H9 (cell line): ENCODE measurements at regions not wholly inside any gene's neighbourhood (a gene's known extent, or its start where the extent isn't known, plus 50 kb on each side); places are given as distances from the start of the nearest gene placed in this dataset.

Experiments used
- DNase-seq: peaks from one replicate; pipeline ENCODE4 v3.0.0-alpha.2; 2017
- H2AFZ ChIP-seq: one replicate; pipeline ENCODE4 v1.6.1; 2013; ENCODE audit warnings: mild to moderate bottlenecking, low read length, control low read depth, moderate library complexity
- H2AK5ac ChIP-seq: 2 replicates; pipeline ENCODE4 v1.6.1; 2013; ENCODE audit warnings: low read length, control low read depth, mixed read lengths; ENCODE audit not compliant: insufficient read length
- H2BK120ac ChIP-seq: one replicate; pipeline ENCODE4 v1.6.1; 2013; ENCODE audit warnings: low read depth, mild to moderate bottlenecking, low read length, control low read depth, inconsistent platforms; ENCODE audit not compliant: poor library complexity, severe bottlenecking
- H2BK12ac ChIP-seq: 2 replicates; pipeline ENCODE4 v1.6.1; 2013; ENCODE audit warnings: low read length, control low read depth, mixed read lengths, low read depth; ENCODE audit not compliant: insufficient read length
- H2BK15ac ChIP-seq: 2 replicates; pipeline ENCODE4 v1.6.1; 2013; ENCODE audit warnings: low read depth, low read length, control low read depth
- H2BK20ac ChIP-seq: one replicate; pipeline ENCODE4 v1.6.1; 2013; ENCODE audit warnings: low read depth, mild to moderate bottlenecking, low read length, control low read depth, inconsistent platforms; ENCODE audit not compliant: poor library complexity, severe bottlenecking
- H2BK5ac ChIP-seq: 2 replicates; pipeline ENCODE4 v1.6.1; 2013; ENCODE audit warnings: low read length, control low read depth, mixed read lengths; ENCODE audit not compliant: insufficient read length
- H3K14ac ChIP-seq: 2 replicates; pipeline ENCODE4 v1.6.1; 2013; ENCODE audit warnings: low read length, control low read depth; ENCODE audit not compliant: insufficient read depth
- H3K18ac ChIP-seq: 2 replicates; pipeline ENCODE4 v1.6.1; 2013; ENCODE audit warnings: low read depth, mild to moderate bottlenecking, mixed read lengths, low read length, control low read depth; ENCODE audit not compliant: insufficient read length
- H3K23ac ChIP-seq: 2 replicates; pipeline ENCODE4 v1.6.1; 2013; ENCODE audit warnings: low read length, control low read depth, mixed read lengths, low read depth; ENCODE audit not compliant: insufficient read length
- H3K23me2 ChIP-seq: 2 replicates; pipeline ENCODE4 v1.6.1; 2013; ENCODE audit warnings: low read depth, mild to moderate bottlenecking, mixed read lengths, low read length, control low read depth; ENCODE audit not compliant: insufficient read length, poor library complexity, severe bottlenecking
- H3K27ac ChIP-seq: 2 replicates; pipeline ENCODE4 v1.5.1; 2013; ENCODE audit warnings: low read length, control low read depth, mixed read lengths, low read depth; ENCODE audit not compliant: insufficient read length
- H3K27me3 ChIP-seq: 2 replicates; pipeline ENCODE4 v1.6.1; 2013; ENCODE audit warnings: low read length, control low read depth, inconsistent platforms; ENCODE audit not compliant: insufficient read depth
- H3K4ac ChIP-seq: 2 replicates; pipeline ENCODE4 v1.6.1; 2013; ENCODE audit warnings: low read depth, mild to moderate bottlenecking, control low read depth, inconsistent platforms, low read length, moderate library complexity
- H3K4me1 ChIP-seq: 2 replicates; pipeline ENCODE4 v1.6.1; 2013; ENCODE audit warnings: low read length, control low read depth, inconsistent platforms; ENCODE audit not compliant: insufficient read depth
- H3K4me2 ChIP-seq: 2 replicates; pipeline ENCODE4 v1.6.1; 2013; ENCODE audit warnings: low read length, control low read depth, mixed read lengths; ENCODE audit not compliant: insufficient read length, insufficient read depth
- H3K56ac ChIP-seq: 2 replicates; pipeline ENCODE4 v1.6.1; 2013; ENCODE audit warnings: low read depth, mild to moderate bottlenecking, mixed read lengths, low read length, control low read depth; ENCODE audit not compliant: insufficient read length
- H3K79me1 ChIP-seq: 2 replicates; pipeline ENCODE4 v1.6.1; 2013; ENCODE audit warnings: low read depth, mild to moderate bottlenecking, moderate library complexity, low read length, control low read depth, inconsistent platforms; ENCODE audit not compliant: insufficient read depth, poor library complexity, severe bottlenecking
- H3K79me2 ChIP-seq: 2 replicates; pipeline ENCODE4 v1.6.1; 2013; ENCODE audit warnings: low read length, control low read depth, inconsistent platforms; ENCODE audit not compliant: insufficient read depth
- H3K9ac ChIP-seq: 2 replicates; pipeline ENCODE4 v1.6.1; 2013; ENCODE audit warnings: low read length, control low read depth, mixed read lengths; ENCODE audit not compliant: insufficient read length; ENCODE audit errors: extremely low read depth
- H3K9me3 ChIP-seq: one replicate; pipeline ENCODE4 v1.6.1; 2013; ENCODE audit warnings: low read depth, low read length, inconsistent platforms; ENCODE audit not compliant: control insufficient read depth
- H3T11ph ChIP-seq: one replicate; pipeline ENCODE4 v1.6.1; 2013; ENCODE audit warnings: mild to moderate bottlenecking, low read length, control low read depth, inconsistent platforms
- H4K20me1 ChIP-seq: one replicate; pipeline ENCODE4 v1.6.1; 2013; ENCODE audit not compliant: control insufficient read depth, insufficient read length, insufficient read depth
- H4K5ac ChIP-seq: 2 replicates; pipeline ENCODE4 v1.6.1; 2013; ENCODE audit warnings: low read depth, mild to moderate bottlenecking, mixed read lengths, low read length, control low read depth; ENCODE audit not compliant: insufficient read length
- H4K8ac ChIP-seq: replicated peaks from 2 replicates; pipeline ENCODE4 v1.6.1; 2013; ENCODE audit warnings: low read length, control low read depth, mixed read lengths, low read depth; ENCODE audit not compliant: insufficient read length
- H4K91ac ChIP-seq: 2 replicates; pipeline ENCODE4 v1.6.1; 2013; ENCODE audit warnings: low read depth, mild to moderate bottlenecking, moderate library complexity, mixed read lengths, low read length, control low read depth; ENCODE audit not compliant: insufficient read length
- H3K27ac Mint-ChIP-seq, 3 experiments: 2 replicates in 2 of 3; 3 replicates in 1 of 3; pipeline ENCODE4 v1.8.0; 2020 to 2021; ENCODE audit warnings: mixed read lengths in 3 of 3, mild to moderate bottlenecking in 1 of 3, moderate library complexity in 1 of 3
- H3K27me3 Mint-ChIP-seq: 2 replicates; pipeline ENCODE4 v1.8.0; 2021; ENCODE audit warnings: low read depth, mild to moderate bottlenecking, moderate library complexity, mixed read lengths
- H3K36me3 Mint-ChIP-seq, 3 experiments: 2 replicates in 2 of 3; 3 replicates in 1 of 3; pipeline ENCODE4 v1.8.0; 2020 to 2021; ENCODE audit warnings: low read depth in 3 of 3, mixed read lengths in 3 of 3; ENCODE audit not compliant: insufficient read depth in 1 of 3
- H3K4me1 Mint-ChIP-seq, 2 experiments: 2 replicates each; pipeline ENCODE4 v1.8.0; 2020; ENCODE audit warnings: mixed read lengths in 2 of 2
- H3K4me3 Mint-ChIP-seq, 2 experiments: 2 replicates in 1 of 2; 3 replicates in 1 of 2; pipeline ENCODE4 v1.8.0; 2020 to 2021; ENCODE audit warnings: mild to moderate bottlenecking in 2 of 2, mixed read lengths in 2 of 2, moderate library complexity in 1 of 2
- H3K9me3 Mint-ChIP-seq, 2 experiments: 2 replicates in 1 of 2; 3 replicates in 1 of 2; pipeline ENCODE4 v1.8.0; 2020; ENCODE audit warnings: mild to moderate bottlenecking in 2 of 2, mixed read lengths in 2 of 2, moderate library complexity in 1 of 2
- CTCF ChIP-seq: fragments of 200-600 bp; sonication (generic); conservative IDR thresholded peaks from 3 replicates; pipeline ENCODE4 v1.8.0; 2021; ENCODE audit warnings: antibody characterized with exemption, mild to moderate bottlenecking
- WGBS: extraction: QIAGEN DNeasy Blood & Tissue Kit; methylation state at CpG from one replicate; pipeline ENCODE4 v1.1.7; 2013; ENCODE audit warnings: missing lambda C conversion rate, low lambda C conversion rate, mixed read lengths; ENCODE audit not compliant: insufficient read length; ENCODE audit errors: extremely low coverage; 5-methylcytosine and 5-hydroxymethylcytosine counted together

- H2BK20ac ChIP-seq = no peak overlapping the region
- H3K23me2 ChIP-seq = no peaks in the 10 kb centered on the region
- H3K18ac ChIP-seq = no peak overlapping the region
- TF ChIP-seq CTCF = no peak
- H2AFZ ChIP-seq = no peak overlapping the region
- H3K27me3 ChIP-seq = no peaks in the 10 kb centered on the region
- H3K4me2 ChIP-seq = no peak overlapping the region
- no peak overlapping the region for H3K23ac ChIP-seq
- H2BK120ac ChIP-seq = no peak overlapping the region
- WGBS = no CpG with 5 or more reads among the region's 10 CpGs
- no peak overlapping the region for H3K9ac ChIP-seq
- no peak overlapping the region for H4K91ac ChIP-seq
- H2BK12ac ChIP-seq = no peak overlapping the region
- H3K27ac ChIP-seq = no peak overlapping the region
- DNase-seq = no peak
- no peak overlapping the region for H3K56ac ChIP-seq
- Mint-ChIP-seq H3K9me3 (peaks cover 0 to 2% of the 10 kb centered on the region in 2 experiments; a peak in 2 of 5 replicates), H3K4me3 (no peak overlapping the region), H3K27me3 (peaks cover 8% of the 10 kb centered on the region; the same call in 1 of the 2 replicates), H3K27ac (no peak overlapping the region), H3K36me3 (no peaks in the 10 kb centered on the region; a peak in 1 of 7 replicates), H3K4me1 (peaks cover 2 to 3% of the 10 kb centered on the region in 2 experiments; a peak in 1 of 4 replicates)
- no peak overlapping the region for H3K4ac ChIP-seq
- H2BK15ac ChIP-seq = no peak overlapping the region
- no peak overlapping the region; the same call in 1 of the 2 replicates for H3K14ac ChIP-seq
- H4K8ac ChIP-seq = no peak overlapping the region
- H3T11ph ChIP-seq = no peak overlapping the region
- H3K9me3 ChIP-seq = no peaks in the 10 kb centered on the region
- H3K79me2 ChIP-seq = no peaks in the 10 kb centered on the region
- H3K4me1 ChIP-seq = no peaks in the 10 kb centered on the region
- no peak overlapping the region for H2BK5ac ChIP-seq
- no peak overlapping the region for H2AK5ac ChIP-seq
- H3K79me1 ChIP-seq = no peaks in the 10 kb centered on the region
- H4K5ac ChIP-seq = no peak overlapping the region
- H4K20me1 ChIP-seq = no peaks in the 10 kb centered on the region
These were observed 52.5 kb upstream of the SALL3 start for GRCh38 chr18:78927156-78927555.
